ENCODE measurements at regions not wholly inside any gene's neighbourhood (a gene's known extent, or its start where the extent isn't known, plus 50 kb on each side); places are given as distances from the start of the nearest gene placed in this dataset.

DNA sequence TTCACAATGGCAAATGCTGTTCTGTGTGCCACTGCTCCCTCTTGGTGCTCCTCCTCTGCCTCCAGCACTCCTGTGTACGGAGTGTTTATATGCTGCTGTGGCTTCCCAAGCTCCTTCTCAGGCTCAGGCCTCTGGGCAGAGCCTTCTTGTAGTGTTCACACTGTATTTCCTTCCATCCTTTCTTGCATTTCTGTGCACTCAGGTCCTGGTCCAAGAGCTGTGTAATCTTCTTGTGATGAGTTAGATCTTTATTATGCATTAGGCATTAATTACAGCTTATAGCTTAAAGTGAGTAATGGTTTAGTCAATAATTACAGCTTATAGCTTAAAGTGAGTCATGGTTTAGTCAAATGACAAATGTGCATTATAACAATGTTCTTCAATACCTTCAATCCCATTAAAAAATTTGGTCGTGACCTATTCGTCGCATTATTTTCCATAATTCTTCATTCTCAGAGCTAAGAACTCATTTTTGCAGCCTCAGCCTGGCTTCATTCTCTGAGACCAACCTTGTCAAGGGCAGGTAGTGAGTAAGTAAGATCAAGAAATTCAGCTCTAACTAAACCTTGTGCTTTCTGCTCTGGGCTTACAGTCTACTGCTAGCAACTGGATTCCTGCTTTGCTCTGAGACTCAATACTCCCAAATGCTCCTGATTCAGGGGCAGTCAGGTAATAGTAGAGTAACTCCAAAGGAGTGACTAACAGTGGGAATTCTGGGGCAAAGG, 154.5 kb upstream of the SPAG17 start:
- Histone ChIP-seq H3K79me2 (ENCODE audit: insufficient read depth, low read depth, low read length) (no peaks in the 10 kb centered on the region), H3K9me2 (ENCODE audit: insufficient read depth, low read length) (no peaks in the 10 kb centered on the region), H3K4me3 (ENCODE audit: low read depth, low read length, poor library complexity, severe bottlenecking) (no peak overlapping the region), H3K4me1 (ENCODE audit: insufficient read depth, low read length, poor library complexity, severe bottlenecking) (peaks cover 10% of the 10 kb centered on the region), H3K4me2 (ENCODE audit: low read length) (no peak overlapping the region), H3K36me3 (ENCODE audit: insufficient read depth, low read length) (no peaks in the 10 kb centered on the region), H3K9me3 (ENCODE audit: low read length) (no peaks in the 10 kb centered on the region), H3K27ac (ENCODE audit: low read depth, low read length, poor library complexity, severe bottlenecking) (no peak overlapping the region), H4K20me1 (ENCODE audit: insufficient read depth, low read length) (no peaks in the 10 kb centered on the region), H2AFZ (ENCODE audit: low read length) (no peak overlapping the region)
- no TSS peak for BruUV-seq (replicated peaks)
- TF ChIP-seq EZH2phosphoT487 (IDR thresholded peaks at IDR 0.05; ENCODE audit: borderline replicate concordance, low read depth, low read length), result no peak
- TF ChIP-seq, protein P1, sequence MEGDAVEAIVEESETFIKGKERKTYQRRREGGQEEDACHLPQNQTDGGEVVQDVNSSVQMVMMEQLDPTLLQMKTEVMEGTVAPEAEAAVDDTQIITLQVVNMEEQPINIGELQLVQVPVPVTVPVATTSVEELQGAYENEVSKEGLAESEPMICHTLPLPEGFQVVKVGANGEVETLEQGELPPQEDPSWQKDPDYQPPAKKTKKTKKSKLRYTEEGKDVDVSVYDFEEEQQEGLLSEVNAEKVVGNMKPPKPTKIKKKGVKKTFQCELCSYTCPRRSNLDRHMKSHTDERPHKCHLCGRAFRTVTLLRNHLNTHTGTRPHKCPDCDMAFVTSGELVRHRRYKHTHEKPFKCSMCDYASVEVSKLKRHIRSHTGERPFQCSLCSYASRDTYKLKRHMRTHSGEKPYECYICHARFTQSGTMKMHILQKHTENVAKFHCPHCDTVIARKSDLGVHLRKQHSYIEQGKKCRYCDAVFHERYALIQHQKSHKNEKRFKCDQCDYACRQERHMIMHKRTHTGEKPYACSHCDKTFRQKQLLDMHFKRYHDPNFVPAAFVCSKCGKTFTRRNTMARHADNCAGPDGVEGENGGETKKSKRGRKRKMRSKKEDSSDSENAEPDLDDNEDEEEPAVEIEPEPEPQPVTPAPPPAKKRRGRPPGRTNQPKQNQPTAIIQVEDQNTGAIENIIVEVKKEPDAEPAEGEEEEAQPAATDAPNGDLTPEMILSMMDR (conservative IDR thresholded peaks at IDR 0.05; ENCODE audit: low read length), result no peak
- intact Hi-C loops (cut with micrococcal nuclease; ENCODE audit: unreplicated experiment), result no loop called here
- DNase-seq (ENCODE audit: low spot score), result no peak
- ChIA-PET POLR2A (interaction anchor here (0.5 kb wide), 1 partner anchor 165 kb away, joined by 3 read pairs; no protein-coding TSS in a partner anchor), CTCF (ENCODE audit: unreplicated experiment) (no interaction called here)

DNA sequence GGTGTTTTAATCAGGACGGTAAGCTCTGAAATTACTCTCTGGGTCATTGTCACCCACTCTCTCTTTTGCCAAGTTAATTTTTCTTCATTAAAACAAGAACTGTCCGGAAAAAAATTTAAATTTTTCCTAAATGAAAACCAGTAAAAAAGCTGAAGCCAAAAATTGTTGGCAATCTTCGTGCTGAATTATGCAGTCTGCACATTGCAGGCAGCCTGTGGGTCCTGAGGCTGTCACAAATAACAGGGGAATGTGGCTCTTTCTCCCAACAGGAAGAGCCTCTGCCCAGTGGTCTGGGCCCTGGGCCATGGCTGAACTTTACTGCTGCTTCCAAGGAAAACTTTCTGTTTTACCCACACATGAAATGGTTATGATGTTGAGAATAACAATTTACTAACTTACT, 153.9 kb upstream of the SPAG17 start:
- no peaks in the 10 kb centered on the region for H3K79me2 ChIP-seq (ENCODE audit: insufficient read depth, low read depth, low read length)
- H3K9me3 ChIP-seq (ENCODE audit: low read length), result no peaks in the 10 kb centered on the region
- no peaks in the 10 kb centered on the region for H3K36me3 ChIP-seq (ENCODE audit: insufficient read depth, low read length)
- H3K9me2 ChIP-seq (ENCODE audit: insufficient read depth, low read length), result no peaks in the 10 kb centered on the region
- H2AFZ ChIP-seq (ENCODE audit: low read length), result no peak overlapping the region
- peaks cover 10% of the 10 kb centered on the region for H3K4me1 ChIP-seq (ENCODE audit: insufficient read depth, low read length, poor library complexity, severe bottlenecking)
- DNase-seq (ENCODE audit: low spot score), result no peak
- no peak overlapping the region for H3K4me2 ChIP-seq (ENCODE audit: low read length)
- intact Hi-C loops (cut with micrococcal nuclease; ENCODE audit: unreplicated experiment), result no loop called here
- POLR2A ChIA-PET, result interaction anchor here (0.5 kb wide), 1 partner anchor 165 kb away, joined by 3 read pairs; no protein-coding TSS in a partner anchor
- no peak overlapping the region for H3K27ac ChIP-seq (ENCODE audit: low read depth, low read length, poor library complexity, severe bottlenecking)
- H3K4me3 ChIP-seq (ENCODE audit: low read depth, low read length, poor library complexity, severe bottlenecking), result no peak overlapping the region
- CTCF ChIA-PET (ENCODE audit: unreplicated experiment), result no interaction called here
- H4K20me1 ChIP-seq (ENCODE audit: insufficient read depth, low read length), result no peaks in the 10 kb centered on the region
- TF ChIP-seq EZH2phosphoT487 (IDR thresholded peaks at IDR 0.05; ENCODE audit: borderline replicate concordance, low read depth, low read length), result no peak
- TF ChIP-seq, protein P1 (conservative IDR thresholded peaks at IDR 0.05; ENCODE audit: low read length), result no peak
- BruUV-seq (replicated peaks), result no TSS peak

DNA sequence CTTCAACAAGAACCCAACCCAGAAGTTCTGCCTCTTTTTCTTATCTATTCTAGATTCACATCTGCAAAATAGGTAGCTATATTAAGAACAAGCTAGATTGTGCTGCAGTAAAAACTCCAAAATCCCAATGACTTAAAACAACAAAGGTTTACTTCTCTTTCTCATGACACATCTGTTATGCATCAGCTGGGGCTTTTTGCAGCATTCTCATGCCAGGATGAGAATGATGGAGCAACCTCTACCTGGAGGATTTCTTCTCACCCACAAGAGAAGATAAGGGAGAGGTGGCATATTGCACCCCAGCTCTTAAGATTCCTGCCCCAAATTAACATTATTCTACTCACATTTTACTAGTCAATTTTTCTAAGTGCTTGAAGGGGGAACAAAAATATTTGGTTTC, 152.3 kb upstream of the SPAG17 start:
- CTCF ChIA-PET (ENCODE audit: unreplicated experiment), result no interaction called here
- no peak for TF ChIP-seq EZH2phosphoT487 (IDR thresholded peaks at IDR 0.05; ENCODE audit: borderline replicate concordance, low read depth, low read length)
- TF ChIP-seq, protein P1 (conservative IDR thresholded peaks at IDR 0.05; ENCODE audit: low read length), result no peak

More for the DNA sequence above, 152.3 kb upstream of the SPAG17 start:
- H3K4me1 ChIP-seq (ENCODE audit: insufficient read depth, low read length, poor library complexity, severe bottlenecking), result peaks cover 10% of the 10 kb centered on the region
- no peaks in the 10 kb centered on the region for H3K79me2 ChIP-seq (ENCODE audit: insufficient read depth, low read depth, low read length)
- no peaks in the 10 kb centered on the region for H4K20me1 ChIP-seq (ENCODE audit: insufficient read depth, low read length)
- POLR2A ChIA-PET, result interaction anchor here (0.6 to 0.9 kb wide), 2 partner anchors 8 to 612 kb away, joined by 3 read pairs; no protein-coding TSS in a partner anchor
- BruUV-seq (replicated peaks), result no TSS peak
- H3K4me2 ChIP-seq (ENCODE audit: low read length), result no peak overlapping the region
- no peaks in the 10 kb centered on the region for H3K9me2 ChIP-seq (ENCODE audit: insufficient read depth, low read length)
- intact Hi-C loops (cut with micrococcal nuclease; ENCODE audit: unreplicated experiment), result no loop called here
- H3K27ac ChIP-seq (ENCODE audit: low read depth, low read length, poor library complexity, severe bottlenecking), result no peak overlapping the region
- H3K36me3 ChIP-seq (ENCODE audit: insufficient read depth, low read length), result no peaks in the 10 kb centered on the region
- no peak overlapping the region for H2AFZ ChIP-seq (ENCODE audit: low read length)
- no peaks in the 10 kb centered on the region for H3K9me3 ChIP-seq (ENCODE audit: low read length)
- no peak overlapping the region for H3K4me3 ChIP-seq (ENCODE audit: low read depth, low read length, poor library complexity, severe bottlenecking)
- DNase-seq (ENCODE audit: low spot score), result no peak

Measured in OCI-LY7 (cell line).